B cell (primary cell): ENCODE measurements at regions not wholly inside any gene's neighbourhood (a gene's known extent, or its start where the extent isn't known, plus 50 kb on each side); places are given as distances from the start of the nearest gene placed in this dataset.

Experiments used
- ATAC-seq: fragments of 200-7000 bp; cut with Tn5 transposase; one replicate; pipeline ENCODE4 v1.10.0; 2021; ENCODE audit warnings: low read depth, mild to moderate bottlenecking, moderate number of reproducible peaks, moderate library complexity
- CTCF ChIA-PET: fragments of 350-600 bp; sonication (Branson Sonifier 250); formaldehyde crosslinking; loops from one replicate; lab custom pipeline; 2021; ENCODE audit warnings: antibody characterized with exemption, inconsistent platforms; lab: Charles Lee
- POLR2A ChIA-PET: fragments of 350-600 bp; sonication (Branson Sonifier 250); formaldehyde crosslinking; loops from one replicate; lab custom pipeline; 2021; ENCODE audit warnings: antibody characterized with exemption; lab: Charles Lee
- DNase-seq: peaks from one replicate; pipeline ENCODE4 v3.0.0; 2013
- H2AFZ ChIP-seq: 2 replicates; pipeline ENCODE4 v1.6.1; 2012; ENCODE audit warnings: mild to moderate bottlenecking, low read depth, low read length; ENCODE audit not compliant: insufficient read depth, poor library complexity, severe bottlenecking
- H3K27ac ChIP-seq, 2 donors: 1 replicate in 1 of 2; 2 replicates in 1 of 2; pipeline ENCODE4 v1.5.1; 2012 to 2013; ENCODE audit warnings: low read length in 2 of 2, mild to moderate bottlenecking in 2 of 2, moderate library complexity in 1 of 2
- H3K27me3 ChIP-seq, 4 experiments: fragments of 200-600 bp in 1 of 4; sonication (generic) in 1 of 4; replicated peaks in 1 of 4; 1 replicate in 2 of 4; 2 replicates in 2 of 4; pipeline versions ENCODE4 v1.6.1 to v1.7.0; 2013 to 2016; ENCODE audit warnings: low read length in 3 of 4, mild to moderate bottlenecking in 2 of 4, mixed read lengths in 1 of 4, moderate library complexity in 1 of 4; ENCODE audit not compliant: insufficient read depth in 4 of 4, control insufficient read depth in 3 of 4; ENCODE audit errors: control extremely low read depth in 1 of 4
- H3K36me3 ChIP-seq, 2 experiments: replicated peaks in 1 of 2; 1 replicate in 1 of 2; 2 replicates in 1 of 2; pipeline versions ENCODE4 v1.6.1 to v1.7.1; 2013; ENCODE audit warnings: low read length in 1 of 2; ENCODE audit not compliant: insufficient read depth in 2 of 2, control insufficient read depth in 1 of 2; ENCODE audit errors: control extremely low read depth in 1 of 2, extremely low read depth in 1 of 2
- H3K4me1 ChIP-seq, 2 donors: fragments of 200-600 bp in 1 of 2; sonication (generic) in 1 of 2; 1 replicate in 1 of 2; 2 replicates in 1 of 2; pipeline versions ENCODE4 v1.5.1 to v1.6.1; 2013 to 2017; ENCODE audit warnings: low read length in 2 of 2; ENCODE audit not compliant: control insufficient read depth in 2 of 2, insufficient read depth in 2 of 2
- H3K4me2 ChIP-seq: replicated peaks from 2 replicates; pipeline ENCODE3; 2012; ENCODE audit warnings: mild to moderate bottlenecking, low read depth, low read length; ENCODE audit not compliant: poor library complexity, severe bottlenecking
- H3K4me3 ChIP-seq, 5 experiments: fragments of 200-600 bp in 1 of 5; sonication (generic) in 1 of 5; 1 replicate in 3 of 5; 2 replicates in 2 of 5; pipeline versions ENCODE4 v1.5.1 to v1.7.0; 2011 to 2016; ENCODE audit warnings: low read length in 4 of 5, mild to moderate bottlenecking in 4 of 5, low read depth in 2 of 5, control low read depth in 1 of 5, moderate library complexity in 1 of 5; ENCODE audit not compliant: insufficient read depth in 1 of 5; ENCODE audit errors: control extremely low read depth in 1 of 5, extremely low read depth in 1 of 5
- H3K79me2 ChIP-seq: fragments of 200-600 bp; sonication (generic); one replicate; pipeline ENCODE4 v1.6.0; 2016; ENCODE audit warnings: low read length; ENCODE audit not compliant: control insufficient read depth, insufficient read depth
- H3K9ac ChIP-seq: fragments of 200-600 bp; sonication (generic); 2 replicates; pipeline ENCODE4 v1.6.1; 2017; ENCODE audit warnings: mild to moderate bottlenecking, low read length, moderate library complexity
- H3K9me3 ChIP-seq, 3 donors: one replicate each; pipeline versions ENCODE4 v1.6.1 to v1.7.1; 2013; ENCODE audit warnings: low read length in 2 of 3; ENCODE audit not compliant: control insufficient read depth in 2 of 3, insufficient read depth in 1 of 3; ENCODE audit errors: control extremely low read depth in 1 of 3
- H4K20me1 ChIP-seq: 2 replicates; pipeline ENCODE4 v1.6.0; 2012; ENCODE audit warnings: mild to moderate bottlenecking, low read length; ENCODE audit not compliant: insufficient read depth, control insufficient read depth, poor library complexity, severe bottlenecking
- H3K27ac Mint-ChIP-seq: one replicate; pipeline ENCODE4 v1.8.0; 2021; ENCODE audit warnings: mixed read lengths
- H3K27me3 Mint-ChIP-seq: one replicate; pipeline ENCODE4 v1.8.0; 2021; ENCODE audit warnings: mixed read lengths
- H3K4me1 Mint-ChIP-seq: one replicate; pipeline ENCODE4 v1.8.0; 2021; ENCODE audit warnings: mixed read lengths
- H3K4me3 Mint-ChIP-seq: one replicate; pipeline ENCODE4 v1.8.0; 2021; ENCODE audit warnings: mixed read lengths
- H3K9me3 Mint-ChIP-seq: one replicate; pipeline ENCODE4 v1.8.0; 2022; ENCODE audit warnings: mixed read lengths; ENCODE audit not compliant: insufficient read depth
- CTCF ChIP-seq: fragments of 200-600 bp; IDR thresholded peaks from one replicate; pipeline ENCODE4 v1.8.0; 2022; ENCODE audit warnings: antibody characterized with exemption, mild to moderate bottlenecking
- EZH2 ChIP-seq: IDR thresholded peaks from 2 replicates; pipeline ENCODE4 v1.6.1; 2012; ENCODE audit warnings: borderline replicate concordance, low read depth, mild to moderate bottlenecking, moderate library complexity, low read length; ENCODE audit not compliant: insufficient read depth, poor library complexity, severe bottlenecking
- WGBS: methylation state at CpG from one replicate; pipeline ENCODE4 v1.1.5; 2013; ENCODE audit warnings: missing lambda C conversion rate; ENCODE audit not compliant: insufficient coverage; 5-methylcytosine and 5-hydroxymethylcytosine counted together
- intact Hi-C: fragments of 100-400 bp; cut with micrococcal nuclease; formaldehyde crosslinking; loops from one replicate; pipeline ENCODE4 v1.10.0; 2022

GRCh38 chr13:103884101-103884723, 818.0 kb upstream of the SLC10A2 start:
- no peaks in the 10 kb centered on the region for H3K36me3 ChIP-seq
- no CpG with 5 or more reads among the region's 7 CpGs for WGBS
- Mint-ChIP-seq H3K4me1 (no peaks in the 10 kb centered on the region), H3K27ac (no peak overlapping the region), H3K4me3 (no peak overlapping the region), H3K9me3 (no peaks in the 10 kb centered on the region), H3K27me3 (no peaks in the 10 kb centered on the region)
- no peaks in the 10 kb centered on the region for H3K9me3 ChIP-seq
- no peaks in the 10 kb centered on the region for H4K20me1 ChIP-seq
- DNase-seq: no peak
- intact Hi-C loops: no loop called here
- H3K4me2 ChIP-seq: no peak overlapping the region
- no peak overlapping the region for H3K4me3 ChIP-seq
- no peaks in the 10 kb centered on the region for H3K4me1 ChIP-seq
- no peak overlapping the region for H3K27ac ChIP-seq
- no peak overlapping the region for H3K9ac ChIP-seq
- H2AFZ ChIP-seq: no peak overlapping the region
- H3K27me3 ChIP-seq: no peaks in the 10 kb centered on the region
- TF ChIP-seq CTCF: no peak
- no peak for TF ChIP-seq EZH2
- ChIA-PET POLR2A (no interaction called here), CTCF (no interaction called here)
- H3K79me2 ChIP-seq: no peaks in the 10 kb centered on the region
- no peak for ATAC-seq

- TF ChIP-seq CTCF (no peak), EZH2 (no peak)
- Histone ChIP-seq H3K79me2 (no peaks in the 10 kb centered on the region), H4K20me1 (no peaks in the 10 kb centered on the region), H3K27ac (no peak overlapping the region), H3K27me3 (no peaks in the 10 kb centered on the region), H2AFZ (no peak overlapping the region), H3K9ac (no peak overlapping the region), H3K4me2 (no peak overlapping the region), H3K36me3 (no peaks in the 10 kb centered on the region), H3K4me1 (no peaks in the 10 kb centered on the region), H3K4me3 (no peak overlapping the region), H3K9me3 (no peaks in the 10 kb centered on the region)
- intact Hi-C loops: no loop called here
- DNase-seq: no peak
- WGBS: 94% methylated on average over 4 of the region's 8 CpGs
- H3K4me3 Mint-ChIP-seq: no peak overlapping the region
- POLR2A ChIA-PET: no interaction called here
- no peak overlapping the region for H3K27ac Mint-ChIP-seq
- H3K27me3 Mint-ChIP-seq: no peaks in the 10 kb centered on the region
- no peaks in the 10 kb centered on the region for H3K4me1 Mint-ChIP-seq
- H3K9me3 Mint-ChIP-seq: no peaks in the 10 kb centered on the region
- CTCF ChIA-PET: no interaction called here
- ATAC-seq: no peak
These were observed 817.5 kb upstream of the SLC10A2 start for GRCh38 chr13:103883698-103884097.
